Urinary bladder (tissue), 3 donors: ENCODE measurements at regions not wholly inside any gene's neighbourhood (a gene's known extent, or its start where the extent isn't known, plus 50 kb on each side); places are given as distances from the start of the nearest gene placed in this dataset.
"Not testable (repeated sequence)": the region's sequence is repeated elsewhere in the genome, so short reads cannot be mapped to it uniquely, and the experiment has no call there.

Experiments
- DNase-seq: peaks from one replicate; pipeline ENCODE4 v3.0.0-alpha.2; 2015; ENCODE audit errors: extremely low spot score
- H3K27ac ChIP-seq: one replicate; pipeline ENCODE4 v1.5.1; 2013; ENCODE audit warnings: low read depth, mild to moderate bottlenecking, moderate library complexity
- H3K36me3 ChIP-seq: one replicate; pipeline ENCODE4 v1.6.1; 2013; ENCODE audit warnings: mild to moderate bottlenecking, moderate library complexity; ENCODE audit not compliant: insufficient read depth
- H3K4me1 ChIP-seq: one replicate; pipeline ENCODE4 v1.6.1; 2013; ENCODE audit warnings: mild to moderate bottlenecking, moderate library complexity; ENCODE audit not compliant: insufficient read depth
- H3K4me3 ChIP-seq: one replicate; pipeline ENCODE4 v1.5.1; 2013; ENCODE audit warnings: low read depth, low read length
- WGBS: extraction: QIAGEN DNeasy Blood & Tissue Kit; methylation state at CpG from one replicate; pipeline ENCODE4 v1.1.7; 2013; 5-methylcytosine and 5-hydroxymethylcytosine counted together
- donor health status: healthy with polysubstance abuse.
- donor health status: healthy.

DNA sequence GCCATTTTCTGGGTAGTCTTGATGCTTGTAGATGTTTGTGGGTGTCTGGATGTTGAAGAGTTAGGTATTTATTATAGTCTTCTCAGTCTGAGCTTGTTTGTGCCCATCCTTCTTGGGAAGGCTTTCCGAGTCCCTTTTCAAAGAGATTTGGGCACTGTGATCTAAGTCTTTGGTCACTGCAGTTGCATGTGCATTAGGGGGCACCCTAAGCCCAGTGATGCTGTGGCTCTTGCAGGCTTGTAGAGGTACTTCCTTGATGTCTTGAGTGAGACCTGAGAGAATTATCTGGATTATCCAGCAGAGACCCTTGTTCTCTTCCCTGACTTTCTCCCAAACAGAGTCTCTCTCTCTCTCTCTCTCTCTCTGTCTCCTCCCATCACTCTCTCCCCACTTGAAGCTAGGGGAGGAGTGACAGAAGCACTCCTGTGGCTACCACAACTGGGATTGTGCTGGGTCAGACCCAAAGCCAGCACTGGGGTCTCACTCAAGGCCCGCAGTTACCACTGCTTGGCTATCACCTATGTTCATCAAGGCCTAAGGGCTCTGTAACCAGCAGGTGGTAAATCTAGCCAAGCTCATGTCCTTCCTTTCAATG, 68.5 kb downstream of the TMCO5A start:
- H3K27ac ChIP-seq: no peak overlapping the region
- H3K4me3 ChIP-seq: no peak overlapping the region
- no peaks in the 10 kb centered on the region for H3K4me1 ChIP-seq
- DNase-seq: no peak
- no peaks in the 10 kb centered on the region for H3K36me3 ChIP-seq
- WGBS: 86% methylated on average over 2 of the region's 2 CpGs

DNA sequence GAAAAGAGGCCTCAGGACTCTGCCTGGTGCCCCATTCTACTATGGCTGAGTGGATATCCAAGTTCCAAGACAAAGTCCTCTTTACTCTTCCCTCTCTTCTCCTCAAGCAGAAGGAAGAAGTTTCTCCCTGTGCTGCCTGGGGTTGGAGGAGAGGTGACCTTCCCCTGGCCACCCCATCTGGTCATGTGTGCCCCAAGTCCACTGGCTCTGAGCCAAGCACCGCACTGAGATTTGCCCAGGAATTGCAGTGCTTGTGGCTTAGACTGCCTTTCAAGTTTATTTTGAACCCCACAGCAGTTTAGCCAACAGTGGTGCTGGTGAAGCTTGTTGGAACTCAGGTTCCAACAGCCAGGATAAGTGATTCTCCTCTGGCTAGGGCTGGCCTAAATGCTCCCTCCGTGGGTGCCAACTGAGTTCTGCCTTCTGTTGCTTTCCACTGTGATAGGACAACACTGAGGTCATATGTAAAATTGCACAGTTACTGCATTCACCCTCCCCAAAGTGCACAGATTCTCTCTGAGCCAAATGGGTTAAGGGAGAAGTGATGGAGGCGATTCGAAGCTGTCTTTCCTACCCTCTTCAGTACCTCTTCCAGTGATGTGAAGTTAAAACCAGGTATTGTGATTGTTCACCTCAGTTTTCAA, 69.9 kb downstream of the TMCO5A start:
- H3K4me3 ChIP-seq: no peak overlapping the region
- H3K4me1 ChIP-seq: no peaks in the 10 kb centered on the region
- 73% methylated on average over 4 of the region's 4 CpGs for WGBS
- no peak for DNase-seq
- no peak overlapping the region for H3K27ac ChIP-seq
- H3K36me3 ChIP-seq: no peaks in the 10 kb centered on the region

- H3K36me3 ChIP-seq: no peaks in the 10 kb centered on the region
- H3K4me3 ChIP-seq: no peak overlapping the region
- WGBS: 73% methylated on average over 2 of the region's 2 CpGs
- DNase-seq: no peak
- no peaks in the 10 kb centered on the region for H3K4me1 ChIP-seq
- H3K27ac ChIP-seq: no peak overlapping the region
Measured at GRCh38 chr15:38005953-38006808, 71.7 kb downstream of the TMCO5A start.

DNA sequence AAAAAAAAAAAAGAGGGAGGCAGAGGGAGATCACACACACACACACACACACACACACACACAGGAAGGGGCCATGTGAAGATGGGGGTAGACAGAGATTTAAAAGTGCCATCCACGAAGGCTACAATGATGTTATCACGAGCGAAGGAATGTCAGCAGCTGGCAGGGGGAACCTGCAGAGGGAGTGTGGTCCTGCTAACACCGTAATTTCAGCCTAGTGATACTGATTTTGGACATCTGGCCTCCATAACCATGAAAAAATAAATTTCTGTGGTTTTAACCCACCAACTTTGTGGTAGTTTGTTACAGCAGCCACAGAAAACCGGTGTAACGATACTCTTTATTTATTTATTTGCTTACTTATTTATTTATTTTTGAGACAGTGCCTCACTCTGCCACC, 76.0 kb downstream of the TMCO5A start:
- H3K27ac ChIP-seq: no peak overlapping the region
- 74% methylated on average over 6 of the region's 6 CpGs for WGBS
- H3K4me3 ChIP-seq: no peak overlapping the region
- no peaks in the 10 kb centered on the region for H3K36me3 ChIP-seq
- no peaks in the 10 kb centered on the region for H3K4me1 ChIP-seq
- DNase-seq: no peak

- WGBS: 64% methylated on average over 1 of the region's 1 CpG
- no peak for DNase-seq
- no peak overlapping the region for H3K27ac ChIP-seq
- H3K4me1 ChIP-seq: no peaks in the 10 kb centered on the region
- no peaks in the 10 kb centered on the region for H3K36me3 ChIP-seq
- no peak overlapping the region for H3K4me3 ChIP-seq
Measured at GRCh38 chr15:38012894-38013293, 78.5 kb downstream of the TMCO5A start.

- Histone ChIP-seq H3K4me1 (no peaks in the 10 kb centered on the region), H3K27ac (no peak overlapping the region), H3K4me3 (no peak overlapping the region), H3K36me3 (no peaks in the 10 kb centered on the region)
- 87% methylated on average over 6 of the region's 6 CpGs for WGBS
- DNase-seq: no peak
Measured at GRCh38 chr15:38017721-38018120, 83.3 kb downstream of the TMCO5A start.

DNA sequence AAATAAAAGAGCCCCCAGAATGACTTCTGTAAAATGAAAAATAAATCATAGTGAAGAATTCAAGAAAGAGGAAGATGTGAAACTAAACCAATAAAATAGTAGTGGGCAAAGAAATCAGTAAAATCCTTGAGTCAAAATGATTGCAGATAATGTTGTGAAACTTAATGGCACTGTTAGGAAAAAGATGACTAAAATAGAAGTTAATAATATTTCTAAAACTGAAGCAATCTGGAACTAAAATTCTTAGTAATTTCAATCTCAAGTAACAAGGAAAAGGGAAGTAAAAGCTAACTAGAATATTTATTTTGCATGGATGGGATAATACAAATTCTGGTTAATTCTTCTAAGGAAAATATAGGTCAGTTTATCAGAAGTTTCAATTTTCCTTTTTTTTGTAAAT, 84.6 kb downstream of the TMCO5A start:
- no peaks in the 10 kb centered on the region for H3K4me1 ChIP-seq
- H3K4me3 ChIP-seq: no peak overlapping the region
- H3K36me3 ChIP-seq: no peaks in the 10 kb centered on the region
- H3K27ac ChIP-seq: no peak overlapping the region
- DNase-seq: no peak

DNA sequence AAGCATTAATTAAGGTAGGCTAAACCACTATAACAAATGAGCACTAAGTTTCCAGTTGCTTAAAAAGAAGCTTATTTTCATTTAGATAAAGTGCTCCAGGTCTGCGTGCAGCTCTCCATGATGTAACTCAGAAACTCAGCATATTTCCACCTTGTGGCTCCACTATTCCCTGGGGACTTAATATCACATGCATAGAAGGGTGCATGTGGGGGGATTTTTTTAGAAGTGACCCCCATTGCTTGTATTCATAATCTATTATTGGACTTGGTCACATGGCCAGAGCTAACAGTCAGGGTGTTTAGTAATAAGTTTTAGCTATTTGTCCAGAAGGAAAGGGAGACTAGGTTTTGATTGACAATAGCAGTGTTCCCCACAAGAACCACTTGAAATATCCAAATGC, 86.8 kb downstream of the TMCO5A start:
- no peak overlapping the region for H3K4me3 ChIP-seq
- 77% methylated on average over 1 of the region's 1 CpG for WGBS

GRCh38 chr15:38024293-38025091, 90.1 kb downstream of the TMCO5A start:
- DNase-seq: no peak
- H3K27ac ChIP-seq: no peak overlapping the region
- H3K4me3 ChIP-seq: no peak overlapping the region
- H3K36me3 ChIP-seq: no peaks in the 10 kb centered on the region
- H3K4me1 ChIP-seq: no peaks in the 10 kb centered on the region
- 93% methylated on average over 2 of the region's 2 CpGs for WGBS

More for the DNA sequence above, 86.8 kb downstream of the TMCO5A start:
- no peaks in the 10 kb centered on the region for H3K36me3 ChIP-seq
- no peak overlapping the region for H3K27ac ChIP-seq
- no peak for DNase-seq
- no peaks in the 10 kb centered on the region for H3K4me1 ChIP-seq

GRCh38 chr15:38025656-38026055, 91.2 kb downstream of the TMCO5A start:
- DNase-seq, H3K36me3 ChIP-seq, H3K4me3 ChIP-seq, H3K27ac ChIP-seq, H3K4me1 ChIP-seq: not testable (repeated sequence)
- 98% methylated on average over 1 of the region's 1 CpG for WGBS

DNA sequence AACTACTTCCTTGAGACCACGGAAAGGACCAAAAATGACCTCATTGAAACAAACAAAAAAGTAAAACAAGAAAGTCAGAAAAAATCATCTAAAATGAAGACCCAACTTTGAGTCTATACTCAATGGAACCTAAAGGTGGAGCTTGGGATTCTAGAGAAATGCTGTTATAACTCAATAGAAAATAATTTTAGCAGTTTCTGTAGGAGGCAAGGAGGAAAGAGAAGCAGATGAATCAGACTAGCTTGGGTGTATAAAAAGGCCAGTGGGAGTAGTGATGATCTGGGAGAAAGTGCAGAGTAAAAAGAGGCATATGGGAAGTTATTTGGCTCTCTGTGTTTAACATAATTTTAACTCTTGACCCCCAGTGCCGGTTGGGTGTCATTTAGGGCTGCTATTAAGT, 94.4 kb downstream of the TMCO5A start:
- Histone ChIP-seq H3K36me3 (no peaks in the 10 kb centered on the region), H3K4me1 (no peaks in the 10 kb centered on the region), H3K27ac (no peak overlapping the region), H3K4me3 (no peak overlapping the region)
- no peak for DNase-seq
- WGBS: 50% methylated on average over 2 of the region's 2 CpGs

GRCh38 chr15:38029736-38030135, 95.3 kb downstream of the TMCO5A start:
- WGBS: 42% methylated on average over 3 of the region's 3 CpGs
- H3K27ac ChIP-seq: no peak overlapping the region
- DNase-seq: no peak
- no peaks in the 10 kb centered on the region for H3K4me1 ChIP-seq
- no peak overlapping the region for H3K4me3 ChIP-seq
- no peaks in the 10 kb centered on the region for H3K36me3 ChIP-seq

DNA sequence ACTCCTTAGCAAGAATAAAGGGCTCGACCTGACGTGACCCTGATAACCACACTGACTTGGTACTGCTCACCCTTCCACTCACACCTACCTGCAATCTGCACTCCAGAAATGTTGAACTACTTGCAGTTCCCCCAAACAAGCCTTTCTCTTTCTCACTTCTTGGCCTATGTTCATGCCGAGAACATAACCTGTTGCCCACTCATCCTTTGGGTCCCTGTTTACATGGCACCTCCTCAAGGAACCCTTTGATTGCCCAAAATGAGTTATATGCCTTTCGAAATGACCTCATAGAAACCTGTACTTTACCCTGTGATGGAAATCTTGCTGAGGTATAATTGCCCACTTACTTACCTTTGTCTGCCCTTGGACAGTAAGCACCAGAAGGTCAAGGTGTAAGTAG, 96.2 kb downstream of the TMCO5A start:
- Histone ChIP-seq H3K4me3 (no peak overlapping the region), H3K36me3 (no peaks in the 10 kb centered on the region), H3K4me1 (no peaks in the 10 kb centered on the region), H3K27ac (no peak overlapping the region)
- 95% methylated on average over 4 of the region's 4 CpGs for WGBS
- DNase-seq: no peak
